Mesendoderm (in vitro differentiated cells): ENCODE measurements at regions not wholly inside any gene's neighbourhood (a gene's known extent, or its start where the extent isn't known, plus 50 kb on each side); places are given as distances from the start of the nearest gene placed in this dataset.

Experiments used
- DNase-seq: peaks from one replicate; pipeline ENCODE4 v3.0.0; 2013
- H2AK5ac ChIP-seq: 2 replicates; pipeline ENCODE4 v1.6.1; 2013; ENCODE audit warnings: low read length, inconsistent platforms
- H2BK120ac ChIP-seq: 2 replicates; pipeline ENCODE4 v1.6.1; 2013; ENCODE audit warnings: low read depth, mild to moderate bottlenecking, low read length, moderate library complexity, mixed read lengths
- H2BK15ac ChIP-seq: replicated peaks from 2 replicates; pipeline ENCODE4 v1.6.1; 2013; ENCODE audit warnings: low read depth, mild to moderate bottlenecking, moderate library complexity
- H2BK5ac ChIP-seq: 2 replicates; pipeline ENCODE4 v1.6.1; 2013; ENCODE audit warnings: low read length, inconsistent platforms
- H3K18ac ChIP-seq: 2 replicates; pipeline ENCODE4 v1.6.1; 2013; ENCODE audit warnings: mild to moderate bottlenecking, low read length, mixed read lengths
- H3K23ac ChIP-seq: one replicate; pipeline ENCODE4 v1.6.1; 2013; ENCODE audit warnings: low read length
- H3K27ac ChIP-seq: 2 replicates; pipeline ENCODE4 v1.5.1; 2013; ENCODE audit warnings: low read depth, mild to moderate bottlenecking, inconsistent platforms, low read length, moderate library complexity
- H3K27me3 ChIP-seq: 2 replicates; pipeline ENCODE4 v1.6.1; 2013; ENCODE audit warnings: low read length, control low read depth, mild to moderate bottlenecking, inconsistent platforms; ENCODE audit not compliant: insufficient read depth, poor library complexity
- H3K36me3 ChIP-seq: 2 replicates; pipeline ENCODE4 v1.6.1; 2013; ENCODE audit warnings: low read length, inconsistent platforms; ENCODE audit not compliant: control insufficient read depth, insufficient read depth
- H3K4ac ChIP-seq: one replicate; pipeline ENCODE4 v1.6.1; 2013; ENCODE audit warnings: low read depth, mild to moderate bottlenecking, low read length, moderate library complexity
- H3K4me1 ChIP-seq: 2 replicates; pipeline ENCODE4 v1.6.1; 2013; ENCODE audit warnings: low read depth, low read length, inconsistent platforms; ENCODE audit not compliant: control insufficient read depth
- H3K4me2 ChIP-seq: 2 replicates; pipeline ENCODE4 v1.6.1; 2013; ENCODE audit warnings: low read length
- H3K4me3 ChIP-seq: 2 replicates; pipeline ENCODE4 v1.5.1; 2013; ENCODE audit warnings: mild to moderate bottlenecking, low read length
- H3K56ac ChIP-seq: one replicate; pipeline ENCODE4 v1.6.1; 2013; ENCODE audit warnings: low read length
- H3K79me1 ChIP-seq: 2 replicates; pipeline ENCODE4 v1.6.1; 2013; ENCODE audit warnings: low read length, inconsistent platforms
- H3K79me2 ChIP-seq: 2 replicates; pipeline ENCODE4 v1.6.1; 2013; ENCODE audit warnings: mild to moderate bottlenecking, low read length; ENCODE audit not compliant: control insufficient read depth, insufficient read depth
- H3K9ac ChIP-seq: 2 replicates; pipeline ENCODE4 v1.6.1; 2013; ENCODE audit warnings: low read length, inconsistent platforms
- H4K5ac ChIP-seq: one replicate; pipeline ENCODE4 v1.6.1; 2013; ENCODE audit warnings: low read length
- H4K8ac ChIP-seq: one replicate; pipeline ENCODE4 v1.6.1; 2013; ENCODE audit warnings: low read depth, mild to moderate bottlenecking, control low read depth, low read length, moderate library complexity
- WGBS: extraction: QIAGEN DNeasy Blood & Tissue Kit; methylation state at CpG from one replicate; pipeline ENCODE4 v1.1.7; 2013; ENCODE audit warnings: low lambda C conversion rate, missing lambda C conversion rate; ENCODE audit not compliant: insufficient coverage; ENCODE audit errors: extremely low coverage; 5-methylcytosine and 5-hydroxymethylcytosine counted together

GRCh38 chr9:11431490-11431889 lies 818.7 kb upstream of the PTPRD start:
- no peak overlapping the region for H2BK15ac ChIP-seq
- no peak overlapping the region for H3K27ac ChIP-seq
- H4K8ac ChIP-seq: no peak overlapping the region
- no peak overlapping the region for H2BK120ac ChIP-seq
- H3K79me1 ChIP-seq: no peaks in the 10 kb centered on the region
- WGBS: no CpG with 5 or more reads among the region's 3 CpGs
- no peak overlapping the region for H3K56ac ChIP-seq
- no peaks in the 10 kb centered on the region for H3K27me3 ChIP-seq
- no peak overlapping the region for H3K18ac ChIP-seq
- no peak for DNase-seq
- H2BK5ac ChIP-seq: no peak overlapping the region
- H3K79me2 ChIP-seq: no peaks in the 10 kb centered on the region
- no peaks in the 10 kb centered on the region for H3K4me1 ChIP-seq
- H2AK5ac ChIP-seq: no peak overlapping the region
- H3K9ac ChIP-seq: no peak overlapping the region
- H3K4me3 ChIP-seq: no peak overlapping the region
- no peaks in the 10 kb centered on the region for H3K36me3 ChIP-seq
- no peak overlapping the region for H3K4ac ChIP-seq
- H3K4me2 ChIP-seq: no peak overlapping the region
- no peak overlapping the region for H4K5ac ChIP-seq
- H3K23ac ChIP-seq: no peak overlapping the region

- DNase-seq: no peak
- H3K4me2 ChIP-seq: no peak overlapping the region
- no peak overlapping the region for H3K18ac ChIP-seq
- H2BK15ac ChIP-seq: no peak overlapping the region
- H3K56ac ChIP-seq: no peak overlapping the region
- no peak overlapping the region for H2BK120ac ChIP-seq
- no peaks in the 10 kb centered on the region for H3K4me1 ChIP-seq
- no peak overlapping the region for H3K27ac ChIP-seq
- H2AK5ac ChIP-seq: no peak overlapping the region
- no peak overlapping the region for H3K4ac ChIP-seq
- no peak overlapping the region for H2BK5ac ChIP-seq
- no peak overlapping the region for H3K9ac ChIP-seq
- no peak overlapping the region for H3K23ac ChIP-seq
- no peak overlapping the region for H3K4me3 ChIP-seq
- H3K79me1 ChIP-seq: no peaks in the 10 kb centered on the region
- no peak overlapping the region for H4K8ac ChIP-seq
- H3K27me3 ChIP-seq: no peaks in the 10 kb centered on the region
- no peaks in the 10 kb centered on the region for H3K79me2 ChIP-seq
- H4K5ac ChIP-seq: no peak overlapping the region
- no peaks in the 10 kb centered on the region for H3K36me3 ChIP-seq
- WGBS: no CpG with 5 or more reads among the region's 1 CpG
Measured at GRCh38 chr9:11432361-11432760, 819.6 kb upstream of the PTPRD start.

GRCh38 chr9:11443631-11444030 lies 830.8 kb upstream of the PTPRD start:
- H2BK15ac ChIP-seq: no peak overlapping the region
- no peak overlapping the region for H3K56ac ChIP-seq
- H2BK120ac ChIP-seq: no peak overlapping the region
- no peak overlapping the region for H3K27ac ChIP-seq
- H3K18ac ChIP-seq: no peak overlapping the region
- no peak overlapping the region for H3K4ac ChIP-seq
- no peaks in the 10 kb centered on the region for H3K79me2 ChIP-seq
- no peaks in the 10 kb centered on the region for H3K36me3 ChIP-seq
- DNase-seq: no peak
- H2AK5ac ChIP-seq: no peak overlapping the region
- no peak overlapping the region for H3K9ac ChIP-seq
- no peaks in the 10 kb centered on the region for H3K79me1 ChIP-seq
- no peak overlapping the region for H2BK5ac ChIP-seq
- H3K27me3 ChIP-seq: no peaks in the 10 kb centered on the region
- H3K23ac ChIP-seq: no peak overlapping the region
- no peak overlapping the region for H3K4me3 ChIP-seq
- H4K8ac ChIP-seq: no peak overlapping the region
- no peak overlapping the region for H3K4me2 ChIP-seq
- no peaks in the 10 kb centered on the region for H3K4me1 ChIP-seq
- no peak overlapping the region for H4K5ac ChIP-seq

- Histone ChIP-seq H2AK5ac (no peak overlapping the region), H2BK120ac (no peak overlapping the region), H3K56ac (no peak overlapping the region), H3K9ac (no peak overlapping the region), H3K23ac (no peak overlapping the region), H3K79me1 (no peaks in the 10 kb centered on the region), H2BK15ac (no peak overlapping the region), H4K8ac (no peak overlapping the region), H3K36me3 (no peaks in the 10 kb centered on the region), H3K4me2 (no peak overlapping the region), H3K27ac (no peak overlapping the region), H3K18ac (no peak overlapping the region), H2BK5ac (no peak overlapping the region), H3K4me3 (no peak overlapping the region), H3K4ac (no peak overlapping the region), H4K5ac (no peak overlapping the region), H3K79me2 (no peaks in the 10 kb centered on the region), H3K27me3 (no peaks in the 10 kb centered on the region), H3K4me1 (no peaks in the 10 kb centered on the region)
- no CpG with 5 or more reads among the region's 6 CpGs for WGBS
- DNase-seq: peak; percentile 63
Measured at GRCh38 chr9:11457825-11458790, 845.3 kb upstream of the PTPRD start.

GRCh38 chr9:11469745-11470144 lies 856.9 kb upstream of the PTPRD start:
- Histone ChIP-seq H3K36me3 (no peaks in the 10 kb centered on the region), H2AK5ac (no peak overlapping the region), H3K79me2 (no peaks in the 10 kb centered on the region), H4K5ac (no peak overlapping the region), H3K27ac (no peak overlapping the region), H2BK15ac (no peak overlapping the region), H3K27me3 (no peaks in the 10 kb centered on the region), H3K4me3 (no peak overlapping the region), H3K23ac (no peak overlapping the region), H3K4ac (no peak overlapping the region), H3K18ac (no peak overlapping the region), H2BK5ac (no peak overlapping the region), H3K4me1 (no peaks in the 10 kb centered on the region), H3K79me1 (no peaks in the 10 kb centered on the region), H3K9ac (no peak overlapping the region), H2BK120ac (no peak overlapping the region), H3K56ac (no peak overlapping the region), H4K8ac (no peak overlapping the region), H3K4me2 (no peak overlapping the region)
- no peak for DNase-seq
- 100% methylated on average over 1 of the region's 1 CpG for WGBS

- Histone ChIP-seq H3K18ac (no peak overlapping the region), H2BK15ac (no peak overlapping the region), H3K79me2 (no peaks in the 10 kb centered on the region), H3K4me1 (no peaks in the 10 kb centered on the region), H2BK5ac (no peak overlapping the region), H3K27ac (no peak overlapping the region), H3K4me2 (no peak overlapping the region), H3K79me1 (no peaks in the 10 kb centered on the region), H2BK120ac (no peak overlapping the region), H3K4me3 (no peak overlapping the region), H2AK5ac (no peak overlapping the region), H4K5ac (no peak overlapping the region), H3K27me3 (no peaks in the 10 kb centered on the region), H3K4ac (no peak overlapping the region), H3K9ac (no peak overlapping the region), H4K8ac (no peak overlapping the region), H3K56ac (no peak overlapping the region), H3K23ac (no peak overlapping the region), H3K36me3 (no peaks in the 10 kb centered on the region)
- DNase-seq: no peak
- no CpG with 5 or more reads among the region's 9 CpGs for WGBS
Measured at GRCh38 chr9:11471321-11471720, 858.5 kb upstream of the PTPRD start.
